ENCODE measurements at regions not wholly inside any gene's neighbourhood (a gene's known extent, or its start where the extent isn't known, plus 50 kb on each side); places are given as distances from the start of the nearest gene placed in this dataset.

DNA sequence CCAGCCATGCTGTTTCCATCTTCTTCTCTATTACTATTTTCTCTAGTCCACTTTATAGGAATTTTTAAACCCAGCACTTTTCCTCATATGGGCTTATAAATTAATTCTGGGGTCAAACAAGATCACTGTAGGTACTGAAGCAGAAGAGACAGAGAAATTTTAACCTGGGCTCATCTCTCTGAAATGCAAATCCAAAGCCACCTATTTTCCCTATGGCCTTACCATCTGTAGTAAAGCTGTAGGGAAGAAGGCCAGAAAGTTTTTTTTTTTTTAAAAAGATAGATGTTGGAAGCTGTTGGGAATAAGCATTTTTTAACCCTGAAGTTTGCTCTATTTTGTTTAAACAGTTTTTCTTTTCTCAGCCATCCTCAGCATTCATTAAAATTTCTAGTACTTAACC, 367.4 kb downstream of the CD109 start:
- H3K4me1 ChIP-seq (ENCODE audit: insufficient read depth, low read length, poor library complexity, severe bottlenecking): no peaks in the 10 kb centered on the region
- H4K20me1 ChIP-seq (ENCODE audit: insufficient read depth, low read length): no peaks in the 10 kb centered on the region
- no peak overlapping the region for H3K27ac ChIP-seq (ENCODE audit: low read depth, low read length, poor library complexity, severe bottlenecking)
- no TSS peak for BruUV-seq (replicated peaks)
- no peaks in the 10 kb centered on the region for H3K79me2 ChIP-seq (ENCODE audit: insufficient read depth, low read depth, low read length)
- H2AFZ ChIP-seq (ENCODE audit: low read length): no peak overlapping the region
- no peak for DNase-seq (ENCODE audit: low spot score)
- H3K9me3 ChIP-seq (ENCODE audit: low read length): no peaks in the 10 kb centered on the region
- H3K4me3 ChIP-seq (ENCODE audit: low read depth, low read length, poor library complexity, severe bottlenecking): no peak overlapping the region
- intact Hi-C loops (cut with micrococcal nuclease; ENCODE audit: unreplicated experiment): no loop called here
- POLR2A ChIA-PET: no interaction called here
- H3K9me2 ChIP-seq (ENCODE audit: insufficient read depth, low read length): no peaks in the 10 kb centered on the region
- H3K4me2 ChIP-seq (ENCODE audit: low read length): no peak overlapping the region
- H3K36me3 ChIP-seq (ENCODE audit: insufficient read depth, low read length): no peaks in the 10 kb centered on the region
- CTCF ChIA-PET (ENCODE audit: unreplicated experiment): interaction anchor here (0.6 kb wide), 1 partner anchor 67 kb away, joined by 3 read pairs; no protein-coding TSS in a partner anchor
- no peak for TF ChIP-seq EZH2phosphoT487 (IDR thresholded peaks at IDR 0.05; ENCODE audit: borderline replicate concordance, low read depth, low read length)
- TF ChIP-seq, protein P1, sequence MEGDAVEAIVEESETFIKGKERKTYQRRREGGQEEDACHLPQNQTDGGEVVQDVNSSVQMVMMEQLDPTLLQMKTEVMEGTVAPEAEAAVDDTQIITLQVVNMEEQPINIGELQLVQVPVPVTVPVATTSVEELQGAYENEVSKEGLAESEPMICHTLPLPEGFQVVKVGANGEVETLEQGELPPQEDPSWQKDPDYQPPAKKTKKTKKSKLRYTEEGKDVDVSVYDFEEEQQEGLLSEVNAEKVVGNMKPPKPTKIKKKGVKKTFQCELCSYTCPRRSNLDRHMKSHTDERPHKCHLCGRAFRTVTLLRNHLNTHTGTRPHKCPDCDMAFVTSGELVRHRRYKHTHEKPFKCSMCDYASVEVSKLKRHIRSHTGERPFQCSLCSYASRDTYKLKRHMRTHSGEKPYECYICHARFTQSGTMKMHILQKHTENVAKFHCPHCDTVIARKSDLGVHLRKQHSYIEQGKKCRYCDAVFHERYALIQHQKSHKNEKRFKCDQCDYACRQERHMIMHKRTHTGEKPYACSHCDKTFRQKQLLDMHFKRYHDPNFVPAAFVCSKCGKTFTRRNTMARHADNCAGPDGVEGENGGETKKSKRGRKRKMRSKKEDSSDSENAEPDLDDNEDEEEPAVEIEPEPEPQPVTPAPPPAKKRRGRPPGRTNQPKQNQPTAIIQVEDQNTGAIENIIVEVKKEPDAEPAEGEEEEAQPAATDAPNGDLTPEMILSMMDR (conservative IDR thresholded peaks at IDR 0.05; ENCODE audit: low read length): no peak

GRCh38 chr6:74061201-74061600, 365.2 kb downstream of the CD109 start:
- Histone ChIP-seq H2AFZ (ENCODE audit: low read length) (no peak overlapping the region), H3K4me2 (ENCODE audit: low read length) (no peak overlapping the region), H3K9me2 (ENCODE audit: insufficient read depth, low read length) (no peaks in the 10 kb centered on the region), H3K79me2 (ENCODE audit: insufficient read depth, low read depth, low read length) (no peaks in the 10 kb centered on the region), H3K4me3 (ENCODE audit: low read depth, low read length, poor library complexity, severe bottlenecking) (no peak overlapping the region), H4K20me1 (ENCODE audit: insufficient read depth, low read length) (no peaks in the 10 kb centered on the region), H3K4me1 (ENCODE audit: insufficient read depth, low read length, poor library complexity, severe bottlenecking) (no peaks in the 10 kb centered on the region), H3K9me3 (ENCODE audit: low read length) (no peaks in the 10 kb centered on the region), H3K36me3 (ENCODE audit: insufficient read depth, low read length) (no peaks in the 10 kb centered on the region), H3K27ac (ENCODE audit: low read depth, low read length, poor library complexity, severe bottlenecking) (no peak overlapping the region)
- ChIA-PET CTCF (ENCODE audit: unreplicated experiment) (no interaction called here), POLR2A (no interaction called here)
- no TSS peak for BruUV-seq (replicated peaks)
- intact Hi-C loops (cut with micrococcal nuclease; ENCODE audit: unreplicated experiment): no loop called here
- no peak for TF ChIP-seq EZH2phosphoT487 (IDR thresholded peaks at IDR 0.05; ENCODE audit: borderline replicate concordance, low read depth, low read length)
- TF ChIP-seq, protein P1 (conservative IDR thresholded peaks at IDR 0.05; ENCODE audit: low read length): no peak
- DNase-seq (ENCODE audit: low spot score): no peak

GRCh38 chr6:74060354-74060753, 364.4 kb downstream of the CD109 start:
- H3K4me2 ChIP-seq (ENCODE audit: low read length): no peak overlapping the region
- DNase-seq (ENCODE audit: low spot score): no peak
- TF ChIP-seq EZH2phosphoT487 (IDR thresholded peaks at IDR 0.05; ENCODE audit: borderline replicate concordance, low read depth, low read length): no peak
- TF ChIP-seq, protein P1 (conservative IDR thresholded peaks at IDR 0.05; ENCODE audit: low read length): no peak
- H3K36me3 ChIP-seq (ENCODE audit: insufficient read depth, low read length): no peaks in the 10 kb centered on the region
- intact Hi-C loops (cut with micrococcal nuclease; ENCODE audit: unreplicated experiment): no loop called here
- no peaks in the 10 kb centered on the region for H4K20me1 ChIP-seq (ENCODE audit: insufficient read depth, low read length)
- no peaks in the 10 kb centered on the region for H3K9me2 ChIP-seq (ENCODE audit: insufficient read depth, low read length)
- no peaks in the 10 kb centered on the region for H3K79me2 ChIP-seq (ENCODE audit: insufficient read depth, low read depth, low read length)
- BruUV-seq (replicated peaks): no TSS peak
- H3K4me3 ChIP-seq (ENCODE audit: low read depth, low read length, poor library complexity, severe bottlenecking): no peak overlapping the region
- POLR2A ChIA-PET: no interaction called here
- H3K9me3 ChIP-seq (ENCODE audit: low read length): no peaks in the 10 kb centered on the region
- H2AFZ ChIP-seq (ENCODE audit: low read length): no peak overlapping the region
- no peaks in the 10 kb centered on the region for H3K4me1 ChIP-seq (ENCODE audit: insufficient read depth, low read length, poor library complexity, severe bottlenecking)
- CTCF ChIA-PET (ENCODE audit: unreplicated experiment): no interaction called here
- no peak overlapping the region for H3K27ac ChIP-seq (ENCODE audit: low read depth, low read length, poor library complexity, severe bottlenecking)
